H9 (cell line): ENCODE measurements at regions not wholly inside any gene's neighbourhood (a gene's known extent, or its start where the extent isn't known, plus 50 kb on each side); places are given as distances from the start of the nearest gene placed in this dataset.

Experiments used
- DNase-seq: peaks from one replicate; pipeline ENCODE4 v3.0.0-alpha.2; 2017
- H2AFZ ChIP-seq: one replicate; pipeline ENCODE4 v1.6.1; 2013; ENCODE audit warnings: mild to moderate bottlenecking, low read length, control low read depth, moderate library complexity
- H2AK5ac ChIP-seq: 2 replicates; pipeline ENCODE4 v1.6.1; 2013; ENCODE audit warnings: low read length, control low read depth, mixed read lengths; ENCODE audit not compliant: insufficient read length
- H2BK120ac ChIP-seq: one replicate; pipeline ENCODE4 v1.6.1; 2013; ENCODE audit warnings: low read depth, mild to moderate bottlenecking, low read length, control low read depth, inconsistent platforms; ENCODE audit not compliant: poor library complexity, severe bottlenecking
- H2BK12ac ChIP-seq: 2 replicates; pipeline ENCODE4 v1.6.1; 2013; ENCODE audit warnings: low read length, control low read depth, mixed read lengths, low read depth; ENCODE audit not compliant: insufficient read length
- H2BK15ac ChIP-seq: 2 replicates; pipeline ENCODE4 v1.6.1; 2013; ENCODE audit warnings: low read depth, low read length, control low read depth
- H2BK20ac ChIP-seq: one replicate; pipeline ENCODE4 v1.6.1; 2013; ENCODE audit warnings: low read depth, mild to moderate bottlenecking, low read length, control low read depth, inconsistent platforms; ENCODE audit not compliant: poor library complexity, severe bottlenecking
- H2BK5ac ChIP-seq: 2 replicates; pipeline ENCODE4 v1.6.1; 2013; ENCODE audit warnings: low read length, control low read depth, mixed read lengths; ENCODE audit not compliant: insufficient read length
- H3K14ac ChIP-seq: 2 replicates; pipeline ENCODE4 v1.6.1; 2013; ENCODE audit warnings: low read length, control low read depth; ENCODE audit not compliant: insufficient read depth
- H3K18ac ChIP-seq: 2 replicates; pipeline ENCODE4 v1.6.1; 2013; ENCODE audit warnings: low read depth, mild to moderate bottlenecking, mixed read lengths, low read length, control low read depth; ENCODE audit not compliant: insufficient read length
- H3K23ac ChIP-seq: 2 replicates; pipeline ENCODE4 v1.6.1; 2013; ENCODE audit warnings: low read length, control low read depth, mixed read lengths, low read depth; ENCODE audit not compliant: insufficient read length
- H3K23me2 ChIP-seq: 2 replicates; pipeline ENCODE4 v1.6.1; 2013; ENCODE audit warnings: low read depth, mild to moderate bottlenecking, mixed read lengths, low read length, control low read depth; ENCODE audit not compliant: insufficient read length, poor library complexity, severe bottlenecking
- H3K27ac ChIP-seq: 2 replicates; pipeline ENCODE4 v1.5.1; 2013; ENCODE audit warnings: low read length, control low read depth, mixed read lengths, low read depth; ENCODE audit not compliant: insufficient read length
- H3K27me3 ChIP-seq: 2 replicates; pipeline ENCODE4 v1.6.1; 2013; ENCODE audit warnings: low read length, control low read depth, inconsistent platforms; ENCODE audit not compliant: insufficient read depth
- H3K4ac ChIP-seq: 2 replicates; pipeline ENCODE4 v1.6.1; 2013; ENCODE audit warnings: low read depth, mild to moderate bottlenecking, control low read depth, inconsistent platforms, low read length, moderate library complexity
- H3K4me1 ChIP-seq: 2 replicates; pipeline ENCODE4 v1.6.1; 2013; ENCODE audit warnings: low read length, control low read depth, inconsistent platforms; ENCODE audit not compliant: insufficient read depth
- H3K4me2 ChIP-seq: 2 replicates; pipeline ENCODE4 v1.6.1; 2013; ENCODE audit warnings: low read length, control low read depth, mixed read lengths; ENCODE audit not compliant: insufficient read length, insufficient read depth
- H3K56ac ChIP-seq: 2 replicates; pipeline ENCODE4 v1.6.1; 2013; ENCODE audit warnings: low read depth, mild to moderate bottlenecking, mixed read lengths, low read length, control low read depth; ENCODE audit not compliant: insufficient read length
- H3K79me1 ChIP-seq: 2 replicates; pipeline ENCODE4 v1.6.1; 2013; ENCODE audit warnings: low read depth, mild to moderate bottlenecking, moderate library complexity, low read length, control low read depth, inconsistent platforms; ENCODE audit not compliant: insufficient read depth, poor library complexity, severe bottlenecking
- H3K79me2 ChIP-seq: 2 replicates; pipeline ENCODE4 v1.6.1; 2013; ENCODE audit warnings: low read length, control low read depth, inconsistent platforms; ENCODE audit not compliant: insufficient read depth
- H3K9ac ChIP-seq: 2 replicates; pipeline ENCODE4 v1.6.1; 2013; ENCODE audit warnings: low read length, control low read depth, mixed read lengths; ENCODE audit not compliant: insufficient read length; ENCODE audit errors: extremely low read depth
- H3K9me3 ChIP-seq: one replicate; pipeline ENCODE4 v1.6.1; 2013; ENCODE audit warnings: low read depth, low read length, inconsistent platforms; ENCODE audit not compliant: control insufficient read depth
- H3T11ph ChIP-seq: one replicate; pipeline ENCODE4 v1.6.1; 2013; ENCODE audit warnings: mild to moderate bottlenecking, low read length, control low read depth, inconsistent platforms
- H4K20me1 ChIP-seq: one replicate; pipeline ENCODE4 v1.6.1; 2013; ENCODE audit not compliant: control insufficient read depth, insufficient read length, insufficient read depth
- H4K5ac ChIP-seq: 2 replicates; pipeline ENCODE4 v1.6.1; 2013; ENCODE audit warnings: low read depth, mild to moderate bottlenecking, mixed read lengths, low read length, control low read depth; ENCODE audit not compliant: insufficient read length
- H4K8ac ChIP-seq: replicated peaks from 2 replicates; pipeline ENCODE4 v1.6.1; 2013; ENCODE audit warnings: low read length, control low read depth, mixed read lengths, low read depth; ENCODE audit not compliant: insufficient read length
- H4K91ac ChIP-seq: 2 replicates; pipeline ENCODE4 v1.6.1; 2013; ENCODE audit warnings: low read depth, mild to moderate bottlenecking, moderate library complexity, mixed read lengths, low read length, control low read depth; ENCODE audit not compliant: insufficient read length
- H3K27ac Mint-ChIP-seq, 3 experiments: 2 replicates in 2 of 3; 3 replicates in 1 of 3; pipeline ENCODE4 v1.8.0; 2020 to 2021; ENCODE audit warnings: mixed read lengths in 3 of 3, mild to moderate bottlenecking in 1 of 3, moderate library complexity in 1 of 3
- H3K27me3 Mint-ChIP-seq: 2 replicates; pipeline ENCODE4 v1.8.0; 2021; ENCODE audit warnings: low read depth, mild to moderate bottlenecking, moderate library complexity, mixed read lengths
- H3K36me3 Mint-ChIP-seq, 3 experiments: 2 replicates in 2 of 3; 3 replicates in 1 of 3; pipeline ENCODE4 v1.8.0; 2020 to 2021; ENCODE audit warnings: low read depth in 3 of 3, mixed read lengths in 3 of 3; ENCODE audit not compliant: insufficient read depth in 1 of 3
- H3K4me1 Mint-ChIP-seq, 2 experiments: 2 replicates each; pipeline ENCODE4 v1.8.0; 2020; ENCODE audit warnings: mixed read lengths in 2 of 2
- H3K4me3 Mint-ChIP-seq, 2 experiments: 2 replicates in 1 of 2; 3 replicates in 1 of 2; pipeline ENCODE4 v1.8.0; 2020 to 2021; ENCODE audit warnings: mild to moderate bottlenecking in 2 of 2, mixed read lengths in 2 of 2, moderate library complexity in 1 of 2
- H3K9me3 Mint-ChIP-seq, 2 experiments: 2 replicates in 1 of 2; 3 replicates in 1 of 2; pipeline ENCODE4 v1.8.0; 2020; ENCODE audit warnings: mild to moderate bottlenecking in 2 of 2, mixed read lengths in 2 of 2, moderate library complexity in 1 of 2
- TF ChIP-seq, protein P1 (sequence below): fragments of 200-600 bp; sonication (generic); conservative IDR thresholded peaks from 3 replicates; pipeline ENCODE4 v1.8.0; 2021; ENCODE audit warnings: antibody characterized with exemption, mild to moderate bottlenecking

DNA sequence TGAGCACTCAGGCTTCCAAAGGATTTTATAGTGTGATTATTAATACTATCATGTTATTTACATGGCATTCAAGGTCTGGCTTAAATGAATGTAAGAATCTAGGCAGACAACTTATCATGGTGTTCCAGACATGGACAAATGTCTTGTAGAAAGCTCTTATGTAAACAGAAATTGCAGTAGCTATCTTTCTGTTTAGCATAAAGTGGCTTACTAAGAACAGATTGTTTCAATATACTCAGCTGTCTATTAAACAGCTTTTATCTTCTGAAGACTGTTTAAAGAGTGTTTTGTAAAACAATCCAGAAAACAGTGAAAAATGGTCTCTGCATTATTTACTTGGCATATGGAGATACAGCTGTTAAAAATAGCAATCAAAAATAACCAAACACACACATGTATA lies 1061.8 kb upstream of the SEL1L start:
- Mint-ChIP-seq H3K4me1 (no peaks in the 10 kb centered on the region), H3K36me3 (no peaks in the 10 kb centered on the region), H3K4me3 (no peak overlapping the region), H3K9me3 (peaks cover 0 to 2% of the 10 kb centered on the region in 2 experiments; a peak in 1 of 5 replicates), H3K27me3 (peaks cover 3% of the 10 kb centered on the region; the same call in 1 of the 2 replicates), H3K27ac (no peak overlapping the region)
- Histone ChIP-seq H3K79me1 (no peaks in the 10 kb centered on the region), H3K27ac (no peak overlapping the region), H2AFZ (no peak overlapping the region), H3K27me3 (no peaks in the 10 kb centered on the region), H3K14ac (no peak overlapping the region), H3K9ac (no peak overlapping the region), H4K91ac (no peak overlapping the region), H3K9me3 (no peaks in the 10 kb centered on the region), H3K23me2 (no peaks in the 10 kb centered on the region), H4K5ac (no peak overlapping the region), H2BK5ac (no peak overlapping the region), H3K56ac (no peak overlapping the region), H4K8ac (no peak overlapping the region), H4K20me1 (no peaks in the 10 kb centered on the region), H2BK120ac (no peak overlapping the region), H3K4me2 (no peak overlapping the region), H2BK15ac (no peak overlapping the region), H3K18ac (no peak overlapping the region), H2BK12ac (no peak overlapping the region), H3K23ac (no peak overlapping the region), H3K4ac (no peak overlapping the region), H2BK20ac (no peak overlapping the region), H2AK5ac (no peak overlapping the region), H3K79me2 (no peaks in the 10 kb centered on the region), H3T11ph (no peak overlapping the region), H3K4me1 (no peaks in the 10 kb centered on the region)
- no peak for DNase-seq
- TF ChIP-seq, protein P1, sequence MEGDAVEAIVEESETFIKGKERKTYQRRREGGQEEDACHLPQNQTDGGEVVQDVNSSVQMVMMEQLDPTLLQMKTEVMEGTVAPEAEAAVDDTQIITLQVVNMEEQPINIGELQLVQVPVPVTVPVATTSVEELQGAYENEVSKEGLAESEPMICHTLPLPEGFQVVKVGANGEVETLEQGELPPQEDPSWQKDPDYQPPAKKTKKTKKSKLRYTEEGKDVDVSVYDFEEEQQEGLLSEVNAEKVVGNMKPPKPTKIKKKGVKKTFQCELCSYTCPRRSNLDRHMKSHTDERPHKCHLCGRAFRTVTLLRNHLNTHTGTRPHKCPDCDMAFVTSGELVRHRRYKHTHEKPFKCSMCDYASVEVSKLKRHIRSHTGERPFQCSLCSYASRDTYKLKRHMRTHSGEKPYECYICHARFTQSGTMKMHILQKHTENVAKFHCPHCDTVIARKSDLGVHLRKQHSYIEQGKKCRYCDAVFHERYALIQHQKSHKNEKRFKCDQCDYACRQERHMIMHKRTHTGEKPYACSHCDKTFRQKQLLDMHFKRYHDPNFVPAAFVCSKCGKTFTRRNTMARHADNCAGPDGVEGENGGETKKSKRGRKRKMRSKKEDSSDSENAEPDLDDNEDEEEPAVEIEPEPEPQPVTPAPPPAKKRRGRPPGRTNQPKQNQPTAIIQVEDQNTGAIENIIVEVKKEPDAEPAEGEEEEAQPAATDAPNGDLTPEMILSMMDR, result no peak
